HK-2 (cell line): ENCODE measurements at regions not wholly inside any gene's neighbourhood (a gene's known extent, or its start where the extent isn't known, plus 50 kb on each side); places are given as distances from the start of the nearest gene placed in this dataset.
"Not testable (repeated sequence)": the region's sequence is repeated elsewhere in the genome, so short reads cannot be mapped to it uniquely, and the experiment has no call there.

ENCODE experiments used
- DNase-seq: peaks from one replicate; pipeline ENCODE4 v3.0.0-alpha.2; 2018; ENCODE audit not compliant: unreplicated experiment

GRCh38 chr1:121519042-121519755 lies 334.4 kb downstream of the SRGAP2C start:
- peak; percentile 58 for DNase-seq

- DNase-seq = not testable (repeated sequence)
Observed at GRCh38 chr1:121519756-121520286, 335.0 kb downstream of the SRGAP2C start.

DNA sequence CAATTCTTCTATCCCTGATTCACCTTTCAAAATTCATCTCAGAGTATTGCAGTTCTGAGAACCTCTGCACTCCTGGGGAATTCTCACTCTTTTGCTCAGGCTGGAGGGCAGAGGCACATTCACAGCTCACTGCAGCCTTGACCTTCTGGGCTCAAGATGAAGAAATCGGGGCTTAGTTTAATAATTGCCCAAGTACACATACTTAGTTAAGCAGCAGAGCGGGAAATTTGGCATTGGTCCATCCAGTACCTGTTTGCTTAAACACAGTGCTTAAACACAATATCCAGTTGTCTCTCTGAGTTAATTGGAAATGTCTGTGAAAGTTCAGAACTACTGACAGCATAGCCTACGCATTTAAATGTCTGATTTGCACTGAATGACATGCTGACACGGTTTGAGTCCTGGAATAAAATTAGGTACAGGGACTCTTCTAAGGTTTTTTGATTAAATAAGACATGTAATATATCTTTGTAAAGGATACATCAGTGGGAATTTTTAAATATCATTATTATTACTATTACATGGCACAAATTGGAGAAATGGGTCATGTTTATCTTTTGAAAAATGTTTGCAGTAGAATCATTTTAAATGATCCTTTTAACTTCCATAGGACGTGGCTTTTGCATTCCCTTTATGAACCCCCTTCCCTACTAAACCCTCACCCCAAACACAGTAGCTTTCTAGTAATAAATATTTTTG lies 337.4 kb downstream of the SRGAP2C start:
- DNase-seq = peak; percentile 44

GRCh38 chr1:121523112-121523511 lies 338.3 kb downstream of the SRGAP2C start:
- DNase-seq = not testable (repeated sequence)

DNA sequence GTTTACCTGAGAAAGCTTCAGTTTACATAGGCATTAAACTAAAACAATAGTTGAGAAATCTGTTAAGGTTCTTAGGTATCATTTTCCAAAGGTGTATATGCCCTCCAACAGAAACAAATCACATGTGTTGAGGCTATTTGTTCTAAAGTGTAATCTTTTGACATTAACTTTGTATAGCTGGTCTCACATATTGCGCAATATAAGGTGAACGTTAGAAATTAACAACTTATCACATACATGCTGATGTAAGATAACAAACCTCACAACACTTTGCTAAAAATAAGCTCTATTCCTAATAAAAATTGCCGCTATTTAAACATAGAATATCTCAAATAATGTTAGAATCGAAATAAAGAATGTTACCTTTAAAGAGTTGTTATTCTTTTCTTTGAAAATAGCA lies 340.6 kb downstream of the SRGAP2C start:
- DNase-seq = no peak

GRCh38 chr1:121528958-121529357 lies 344.2 kb downstream of the SRGAP2C start:
- not testable (repeated sequence) for DNase-seq

- DNase-seq = not testable (repeated sequence)
Observed at GRCh38 chr1:121530026-121530425, 345.3 kb downstream of the SRGAP2C start.

- not testable (repeated sequence) for DNase-seq
Observed at GRCh38 chr1:121531747-121532146, 347.0 kb downstream of the SRGAP2C start.

- not testable (repeated sequence) for DNase-seq
Observed at GRCh38 chr1:121538148-121538547, 353.4 kb downstream of the SRGAP2C start.

DNA sequence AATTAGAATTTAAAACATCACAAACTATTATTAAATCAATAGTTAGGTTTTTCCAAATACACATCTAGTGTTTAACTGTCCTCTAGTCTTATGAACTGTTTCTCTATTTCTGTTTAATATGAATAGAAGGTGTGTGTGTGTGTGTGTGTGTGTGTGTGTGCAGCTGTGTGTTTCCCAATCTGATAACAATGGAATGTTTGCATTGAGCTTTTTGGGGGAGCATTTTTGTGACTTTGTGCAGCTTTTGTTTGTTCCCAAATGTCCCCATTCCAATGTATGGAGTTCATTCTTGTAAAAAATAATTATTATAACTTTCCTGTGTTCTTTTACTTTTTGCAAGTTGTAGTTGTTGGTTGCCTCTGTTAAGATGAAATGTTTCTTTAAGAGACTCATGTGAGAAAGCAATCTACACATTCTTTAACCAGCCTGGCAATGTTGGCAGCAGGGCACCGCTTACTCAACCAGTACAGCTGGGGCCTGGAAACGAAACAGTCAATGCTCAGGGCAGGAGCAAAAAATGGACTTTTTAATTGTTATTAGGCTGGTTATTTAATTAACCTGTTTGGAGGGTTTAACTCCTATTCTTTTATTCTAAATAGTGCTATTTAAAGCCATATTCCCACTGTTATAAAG lies 354.3 kb downstream of the SRGAP2C start:
- DNase-seq = no peak

- not testable (repeated sequence) for DNase-seq
Observed at GRCh38 chr1:121543988-121544387, 359.2 kb downstream of the SRGAP2C start.

- DNase-seq = no peak
Observed at GRCh38 chr1:121544500-121544899, 359.7 kb downstream of the SRGAP2C start.

- DNase-seq = not testable (repeated sequence)
Observed at GRCh38 chr1:121545899-121546298, 361.1 kb downstream of the SRGAP2C start.

DNA sequence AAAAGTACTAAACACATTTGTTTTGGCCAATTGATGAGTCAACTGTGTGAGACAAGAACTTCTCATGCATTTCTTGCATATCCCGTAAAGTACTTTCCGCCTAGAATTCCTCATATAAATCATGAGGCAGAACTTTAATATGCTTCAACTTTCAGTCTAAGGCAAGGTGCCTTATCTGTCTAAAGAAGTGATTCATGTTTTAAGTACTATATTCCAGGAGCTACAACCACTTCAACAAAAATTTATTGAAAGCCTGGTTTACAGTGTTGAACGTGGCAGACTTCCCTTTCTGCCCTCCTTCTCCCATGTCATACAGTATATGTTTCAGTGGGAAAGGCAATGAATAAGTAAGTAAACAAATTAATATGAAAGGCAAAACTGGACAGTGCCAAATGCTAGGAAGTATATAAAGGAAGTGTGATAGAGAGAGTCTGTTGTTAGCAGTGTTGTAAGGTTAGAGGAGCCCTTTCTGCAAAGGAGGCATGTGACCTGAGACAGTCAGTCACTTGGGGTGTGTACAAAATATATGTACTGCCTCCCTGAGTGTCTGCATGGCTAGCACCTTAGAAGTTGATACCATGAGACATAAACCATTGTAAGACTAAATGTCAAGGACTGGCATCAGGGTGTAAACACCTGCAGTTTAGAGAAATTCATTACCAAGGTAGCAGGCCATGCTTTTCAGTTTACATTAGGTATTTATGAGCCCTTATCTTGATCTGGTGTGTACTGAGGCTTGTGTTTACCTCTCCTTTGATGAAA lies 362.2 kb downstream of the SRGAP2C start:
- DNase-seq = no peak

DNA sequence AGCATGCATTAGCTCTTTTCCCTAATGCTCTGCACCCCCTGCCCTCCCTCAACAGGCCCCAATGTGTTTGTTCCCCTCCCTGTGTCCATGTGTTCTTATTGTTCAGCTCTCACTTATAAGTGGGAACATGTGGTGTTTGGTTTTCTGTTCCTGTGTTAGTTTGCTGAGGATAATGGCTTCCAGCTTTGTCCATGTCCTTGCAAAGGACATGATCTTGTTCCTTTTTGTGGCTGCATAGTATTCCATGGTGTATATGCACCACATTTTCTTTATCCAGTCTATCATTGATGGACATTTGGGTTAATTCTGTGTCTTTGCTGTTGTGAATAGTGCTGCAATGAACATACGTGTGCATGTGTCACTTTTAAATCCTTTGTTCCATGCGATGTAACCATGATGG lies 363.0 kb downstream of the SRGAP2C start:
- DNase-seq = not testable (repeated sequence)

DNA sequence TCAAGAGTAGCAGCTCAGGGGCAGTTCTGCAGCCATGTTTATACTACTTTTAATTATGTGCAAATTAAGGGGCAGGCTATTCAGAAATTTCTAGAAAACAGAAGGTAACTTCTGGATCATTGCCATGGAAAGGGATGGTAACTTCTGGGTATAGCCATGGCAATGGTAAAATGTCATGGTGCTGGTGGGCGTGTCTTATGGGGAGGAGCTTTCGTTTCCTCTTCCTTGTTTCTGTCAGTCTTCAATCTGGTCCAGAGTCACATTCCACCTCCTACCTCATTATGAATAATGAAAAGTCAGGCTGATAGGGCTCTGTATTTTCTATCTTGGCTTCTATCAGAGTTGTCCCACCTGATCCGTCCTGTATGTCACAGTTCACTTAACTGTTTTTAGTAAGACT lies 366.0 kb downstream of the SRGAP2C start:
- DNase-seq = not testable (repeated sequence)

GRCh38 chr1:121551491-121551890 lies 366.7 kb downstream of the SRGAP2C start:
- not testable (repeated sequence) for DNase-seq

- DNase-seq = not testable (repeated sequence)
Observed at GRCh38 chr1:121556560-121556959, 371.8 kb downstream of the SRGAP2C start.

- not testable (repeated sequence) for DNase-seq
Observed at GRCh38 chr1:121558034-121558433, 373.3 kb downstream of the SRGAP2C start.

- DNase-seq = no peak
Observed at GRCh38 chr1:121558514-121558913, 373.7 kb downstream of the SRGAP2C start.

- DNase-seq = no peak
Observed at GRCh38 chr1:121566346-121566745, 381.6 kb downstream of the SRGAP2C start.

- DNase-seq = no peak
Observed at GRCh38 chr1:121569428-121569827, 384.7 kb downstream of the SRGAP2C start.
